Erythroblast (primary cell): ENCODE measurements at regions not wholly inside any gene's neighbourhood (a gene's known extent, or its start where the extent isn't known, plus 50 kb on each side); places are given as distances from the start of the nearest gene placed in this dataset.
A peak's percentile ranks its signal among the peaks of the same experiment; 100 is the strongest.

Source experiments
- DNase-seq, 2 experiments: peaks; one replicate each; lab custom pipeline; 2025; lab: John Stamatoyannopoulos, UW
- GATA1 ChIP-seq: IDR thresholded peaks from 2 replicates; pipeline ENCODE4 v1.6.1; 2011; ENCODE audit warnings: low read depth, mild to moderate bottlenecking, control low read depth, low read length, moderate library complexity
- POLR2A ChIP-seq: IDR thresholded peaks from 2 replicates; pipeline ENCODE4 v1.6.1; 2011; ENCODE audit warnings: mild to moderate bottlenecking, low read length

DNA sequence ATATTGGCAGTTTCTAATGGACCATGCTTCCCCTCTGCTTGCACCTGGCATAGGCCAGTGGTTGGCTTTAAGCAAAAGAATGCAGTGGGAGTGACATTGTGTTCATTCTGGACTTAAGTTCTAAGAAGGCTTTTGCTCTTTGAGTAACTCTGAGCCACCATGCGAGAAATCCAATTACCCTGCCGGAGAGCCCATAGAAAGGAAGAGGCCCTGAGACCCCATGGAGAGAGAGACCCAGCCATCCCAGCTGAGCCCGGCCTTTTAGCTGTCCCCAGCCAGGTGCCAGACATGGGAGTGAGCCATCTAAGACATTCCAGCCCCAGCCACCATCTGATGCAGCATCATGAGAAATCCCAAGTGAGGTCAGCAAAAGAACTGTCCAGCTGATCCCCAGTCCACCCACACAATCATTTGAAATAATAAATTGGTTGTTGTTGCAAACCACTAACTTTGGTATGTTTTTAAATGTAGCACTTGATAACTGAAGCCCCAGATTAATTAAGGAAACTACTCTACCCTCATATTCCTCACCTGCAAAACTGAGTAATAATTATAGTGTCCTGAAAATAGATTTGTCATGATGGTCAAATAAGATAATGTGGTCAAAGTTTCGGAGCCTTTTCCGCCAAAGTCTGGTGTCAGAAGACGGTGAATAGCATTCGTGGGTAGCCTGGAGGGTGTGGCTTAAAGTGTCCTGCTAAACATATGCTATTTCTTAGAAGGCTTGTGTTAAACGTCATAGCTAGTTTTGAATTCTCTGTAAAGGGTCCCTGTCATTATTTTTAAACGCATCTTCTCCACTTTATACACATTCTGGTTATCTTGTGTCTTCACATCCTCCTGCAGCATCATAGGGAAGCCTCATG, 166.6 kb upstream of the PELI2 start:
- DNase-seq: no peak
- TF ChIP-seq POLR2A: no peak
- no peak for TF ChIP-seq GATA1

DNA sequence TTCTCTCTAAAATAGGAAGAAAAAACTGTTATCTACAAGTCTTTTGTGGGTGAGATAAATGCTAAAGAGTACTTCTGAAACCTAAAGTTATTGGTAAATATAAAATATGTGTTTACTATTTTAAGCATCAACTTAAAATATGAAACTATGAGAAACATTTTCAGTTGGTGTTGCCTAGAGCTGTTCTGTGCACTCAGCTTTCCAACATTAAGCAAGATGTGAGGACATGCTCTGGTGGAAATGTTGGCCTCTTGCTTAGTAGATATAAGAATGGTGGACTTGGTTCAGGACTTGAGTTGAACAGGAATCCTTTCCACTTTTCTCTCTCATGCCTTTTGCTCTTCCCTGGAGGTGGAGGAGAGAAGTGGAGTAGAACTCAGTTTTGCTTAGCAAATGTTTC, 164.1 kb upstream of the PELI2 start:
- DNase-seq: no peak
- TF ChIP-seq POLR2A: no peak
- TF ChIP-seq GATA1: no peak

DNA sequence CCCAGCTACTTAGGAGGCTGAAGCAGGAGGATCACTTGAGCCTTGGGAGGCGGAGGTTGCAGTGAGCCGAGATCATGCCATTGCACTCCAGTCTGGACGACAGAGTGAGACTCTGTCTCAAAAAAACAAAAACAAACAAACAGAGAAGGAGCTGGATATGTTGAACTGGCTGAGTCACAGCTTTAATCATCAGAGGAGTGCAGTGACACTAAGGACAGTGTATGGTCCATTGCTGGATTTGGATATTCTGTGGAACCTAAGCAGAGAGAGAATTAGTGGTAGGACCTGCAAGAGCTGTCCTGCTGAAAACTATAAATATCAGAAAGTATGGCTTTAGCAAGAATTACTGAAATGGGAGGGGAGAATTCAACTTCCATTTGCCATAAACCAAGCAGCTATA, 163.0 kb upstream of the PELI2 start:
- no peak for TF ChIP-seq POLR2A
- TF ChIP-seq GATA1: no peak
- no peak for DNase-seq

DNA sequence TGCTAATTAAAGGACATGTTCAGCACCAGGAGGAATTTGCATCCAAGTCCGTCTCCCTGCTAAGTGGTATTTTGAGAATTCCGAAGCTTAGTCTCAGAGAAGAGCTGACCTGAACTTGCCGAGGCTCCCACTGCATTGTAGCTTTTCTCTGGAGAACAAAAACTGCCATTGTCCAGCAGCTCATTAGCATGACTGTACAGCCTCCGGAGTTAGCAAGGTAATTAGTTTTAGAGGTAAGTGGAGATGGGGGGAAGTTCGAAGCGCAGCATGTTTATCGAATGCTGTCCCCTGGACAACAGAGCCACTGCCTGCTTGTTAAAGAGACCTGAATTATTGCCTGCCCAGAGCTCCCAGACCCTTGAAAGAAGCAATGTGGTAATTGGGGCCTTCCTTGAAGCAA, 160.3 kb upstream of the PELI2 start:
- DNase-seq: no peak
- no peak for TF ChIP-seq POLR2A
- TF ChIP-seq GATA1: no peak

DNA sequence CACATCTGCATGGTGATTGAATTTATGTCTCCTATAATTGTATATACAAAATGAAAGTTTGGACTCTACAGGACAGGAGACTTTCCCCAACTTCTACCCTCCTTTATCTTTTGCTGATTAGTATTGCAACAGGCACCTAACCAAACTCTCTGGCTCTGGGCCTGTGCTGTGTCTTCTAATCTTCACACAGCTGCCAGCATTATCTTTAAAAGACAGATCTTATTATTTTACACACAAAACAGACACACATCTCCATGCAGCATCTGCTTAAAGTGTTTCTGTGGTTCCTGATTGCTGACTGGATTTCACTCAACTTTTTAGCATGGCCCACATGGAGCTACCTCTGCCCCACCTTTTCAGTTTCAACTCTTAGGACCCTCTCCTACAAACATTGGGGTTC, 154.9 kb upstream of the PELI2 start:
- peak; percentile 71 to 93 for DNase-seq
- TF ChIP-seq GATA1 (peak; percentile 39), POLR2A (no peak)

DNA sequence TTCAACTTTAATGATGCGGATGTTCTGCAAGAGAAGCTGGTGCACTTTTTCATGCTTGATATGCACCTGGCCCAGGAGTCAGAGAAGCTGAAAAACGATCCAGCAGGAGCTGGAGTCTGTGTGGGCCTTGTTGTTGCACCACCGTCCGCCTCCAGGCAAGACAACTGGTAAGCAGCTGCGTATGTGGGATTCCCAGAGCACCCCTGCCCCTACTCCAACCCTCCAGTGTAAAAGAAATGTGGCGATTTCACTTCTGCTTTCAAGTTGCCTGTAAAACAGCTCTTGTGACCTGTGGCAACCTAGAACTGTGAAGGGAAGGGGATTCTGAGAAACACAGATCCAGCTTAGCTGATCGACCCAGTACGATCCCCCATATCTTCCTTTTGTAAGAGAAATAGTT, 154.1 kb upstream of the PELI2 start:
- TF ChIP-seq POLR2A (no peak), GATA1 (no peak)
- no peak for DNase-seq

DNA sequence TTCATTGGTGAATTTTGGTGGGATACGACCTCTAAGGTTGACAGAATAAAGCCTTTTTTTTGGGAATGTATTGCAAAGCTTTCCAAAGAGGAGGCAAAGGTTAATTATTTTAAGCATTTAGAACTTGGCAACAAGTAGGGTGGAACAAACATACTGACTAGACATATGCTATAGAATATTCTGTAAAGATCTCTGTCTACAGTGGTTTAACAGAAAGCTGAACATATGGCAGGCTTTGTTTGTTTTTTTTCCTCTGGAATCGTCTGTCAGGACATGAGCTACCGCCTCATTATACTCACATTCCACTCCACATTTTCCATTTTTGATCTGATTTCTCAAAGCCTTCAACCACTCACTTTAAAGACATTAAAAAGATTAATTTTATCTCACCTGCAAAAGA, 153.4 kb upstream of the PELI2 start:
- TF ChIP-seq POLR2A (no peak), GATA1 (no peak)
- DNase-seq: no peak

DNA sequence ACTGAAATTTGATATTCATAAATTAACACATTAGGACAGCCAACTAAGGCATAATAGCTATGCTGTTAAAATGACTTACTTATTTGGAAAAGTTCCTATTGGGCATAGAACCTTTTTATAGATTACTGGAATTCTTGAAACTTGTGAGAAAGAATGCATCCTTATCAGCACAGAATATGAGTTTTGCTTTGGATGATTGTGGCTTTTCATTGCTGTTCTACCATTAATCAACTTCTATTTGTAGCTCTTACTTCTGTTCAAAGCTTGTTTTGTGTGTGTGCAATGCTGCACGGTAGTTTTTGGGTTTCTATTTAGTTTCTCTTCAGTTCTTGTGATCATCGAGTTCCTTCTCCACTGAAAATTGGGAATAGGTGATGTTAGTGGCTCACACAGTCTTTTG, 152.4 kb upstream of the PELI2 start:
- TF ChIP-seq GATA1 (no peak), POLR2A (no peak)
- DNase-seq: no peak

DNA sequence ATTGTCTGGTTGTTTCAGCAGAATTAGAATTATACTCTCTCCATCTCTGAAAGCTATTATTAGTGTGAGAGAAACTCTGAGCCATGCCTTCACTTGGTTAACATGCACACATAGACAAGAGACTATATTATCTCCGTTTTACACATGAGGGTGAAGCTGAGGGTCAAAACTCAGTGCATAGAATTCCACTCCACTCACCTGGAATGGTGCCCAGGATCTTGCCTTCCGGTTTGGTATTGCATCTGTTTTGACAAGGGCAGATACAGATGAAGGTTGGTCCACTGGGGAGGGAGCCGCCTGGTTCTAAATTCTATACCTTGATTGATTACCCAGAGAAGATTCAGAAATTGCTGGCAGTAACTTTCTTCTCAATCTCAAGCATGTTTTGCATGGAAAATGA, 149.5 kb upstream of the PELI2 start:
- DNase-seq: no peak
- TF ChIP-seq POLR2A (no peak), GATA1 (no peak)

DNA sequence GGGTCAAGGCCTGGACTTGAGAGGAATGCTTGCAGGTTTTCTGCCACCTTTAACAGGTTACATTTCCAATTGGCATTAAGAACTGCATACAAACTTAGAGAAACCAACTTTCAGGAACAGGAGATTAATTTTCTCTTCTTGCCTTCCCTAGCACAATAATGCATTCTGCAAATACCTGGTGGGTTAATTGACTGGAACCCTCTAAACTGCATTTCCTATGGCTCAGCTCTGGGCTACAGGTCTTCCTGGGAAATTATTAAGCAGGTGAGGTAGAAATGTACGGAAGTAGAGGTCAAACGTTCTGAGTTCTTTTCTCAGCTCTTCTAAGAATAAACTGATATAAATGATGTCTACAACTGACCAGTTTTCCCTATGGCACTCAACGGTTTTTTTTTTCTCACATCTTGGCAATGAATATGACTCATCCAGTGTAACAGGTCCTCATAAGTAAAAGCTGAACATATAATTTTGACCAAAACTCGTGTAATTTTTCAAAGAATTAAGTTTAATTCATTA, 144.9 kb upstream of the PELI2 start:
- DNase-seq: no peak
- no peak for TF ChIP-seq POLR2A
- no peak for TF ChIP-seq GATA1

DNA sequence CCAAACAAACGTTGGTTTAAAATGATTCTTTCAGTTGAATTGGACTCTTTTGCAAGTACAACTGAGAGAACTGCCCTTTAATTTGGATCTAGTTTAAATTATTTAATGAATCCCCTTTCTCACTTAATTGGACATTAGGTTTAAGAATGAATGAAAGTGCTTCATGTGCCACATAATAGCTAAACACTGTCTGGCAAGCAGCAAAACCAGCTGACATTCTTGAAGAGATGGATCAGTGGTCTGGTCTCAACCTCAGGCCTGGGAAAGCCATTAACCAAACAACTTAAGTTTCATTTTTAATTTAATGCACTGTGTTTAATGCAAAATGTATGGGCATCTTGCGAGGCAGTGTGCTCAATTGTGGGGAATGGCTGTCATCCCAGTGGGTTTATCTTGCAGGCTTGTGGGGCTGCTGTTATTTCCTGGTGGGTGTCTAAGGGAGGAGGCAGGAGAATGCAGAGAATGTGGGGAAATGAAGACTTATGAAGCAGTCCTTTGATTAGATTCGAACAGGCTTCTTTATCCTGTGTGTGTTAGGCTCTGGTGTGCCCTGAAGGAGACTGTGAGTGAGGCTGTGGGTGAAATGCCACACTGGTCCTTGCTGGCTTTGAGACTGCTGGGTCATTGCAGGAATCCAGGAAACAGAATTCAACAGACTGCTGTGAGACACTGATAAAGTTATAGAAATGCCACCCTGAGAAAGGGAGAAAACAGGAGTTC, 144.1 kb upstream of the PELI2 start:
- no peak for DNase-seq
- TF ChIP-seq GATA1 (no peak), POLR2A (no peak)

DNA sequence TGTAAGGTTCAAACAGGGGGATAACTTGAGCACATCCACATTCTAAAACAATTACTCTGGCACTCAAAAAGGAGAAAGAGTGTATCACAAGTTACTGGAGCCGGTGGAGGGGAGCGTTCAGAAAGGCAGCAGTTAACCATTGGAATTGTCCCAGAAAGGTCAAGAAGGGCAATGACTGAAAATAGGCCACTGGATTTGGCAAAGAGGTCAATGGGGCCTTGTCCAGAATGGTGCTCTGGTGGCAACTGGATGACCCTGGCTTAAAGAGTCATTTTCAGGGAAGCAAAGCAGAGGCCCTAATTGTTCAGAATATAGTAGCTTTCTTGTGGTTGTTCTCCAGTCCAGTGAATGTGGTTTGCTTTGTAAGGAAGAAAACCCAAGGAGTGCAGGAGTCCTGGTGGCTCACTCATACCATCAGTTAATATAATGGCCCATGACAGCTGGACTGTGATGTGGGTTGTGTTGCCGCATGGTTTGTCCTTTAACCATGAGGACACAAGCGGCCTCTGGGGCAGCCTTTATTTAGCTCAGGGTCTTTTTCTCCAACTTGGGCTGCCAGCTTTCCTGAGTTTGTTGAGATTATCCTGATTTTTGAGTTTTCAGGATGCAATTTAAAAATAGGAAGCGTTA, 142.8 kb upstream of the PELI2 start:
- DNase-seq: no peak
- no peak for TF ChIP-seq POLR2A
- TF ChIP-seq GATA1: no peak

DNA sequence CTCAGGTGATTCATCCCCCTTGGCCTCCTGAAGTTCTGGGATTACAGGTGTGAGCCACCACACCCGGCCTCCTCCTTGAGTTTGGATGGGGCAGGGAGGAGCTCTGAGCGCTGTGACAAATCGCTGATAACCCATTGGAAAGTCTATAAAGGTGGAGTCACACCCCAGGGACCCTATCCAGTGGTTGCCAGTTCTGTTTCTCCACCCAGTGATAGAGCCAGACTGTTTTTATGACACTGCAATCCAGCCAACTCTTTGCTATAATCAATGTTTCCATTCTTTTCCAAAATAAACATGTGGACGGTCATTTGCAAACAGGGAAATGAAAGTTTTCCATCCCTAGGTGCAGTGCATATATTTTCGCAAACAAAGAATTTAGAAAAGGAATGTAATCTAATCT, 142.0 kb upstream of the PELI2 start:
- TF ChIP-seq GATA1 (no peak), POLR2A (no peak)
- DNase-seq: no peak

DNA sequence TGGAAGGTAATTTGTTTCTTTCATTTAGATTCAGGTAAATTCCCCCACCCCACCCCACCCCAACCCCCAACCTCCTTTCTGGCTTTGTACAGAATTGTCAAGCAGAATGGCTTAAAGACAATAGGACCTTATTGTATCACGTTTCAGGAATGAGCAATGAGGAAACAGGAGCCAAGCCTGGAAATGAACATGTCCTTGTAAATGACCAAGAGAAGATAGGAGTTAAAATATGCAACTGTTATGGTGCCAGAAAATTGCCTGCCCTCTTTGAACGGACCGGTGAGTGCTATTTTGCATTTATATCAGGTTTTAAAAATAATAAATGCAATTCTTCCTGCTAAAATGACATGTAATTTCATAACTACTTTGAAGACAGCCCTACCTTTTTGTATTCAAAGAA, 141.6 kb upstream of the PELI2 start:
- no peak for TF ChIP-seq POLR2A
- TF ChIP-seq GATA1: no peak
- DNase-seq: no peak
